ENCODE measurements at regions not wholly inside any gene's neighbourhood (a gene's known extent, or its start where the extent isn't known, plus 50 kb on each side); places are given as distances from the start of the nearest gene placed in this dataset.

DNA sequence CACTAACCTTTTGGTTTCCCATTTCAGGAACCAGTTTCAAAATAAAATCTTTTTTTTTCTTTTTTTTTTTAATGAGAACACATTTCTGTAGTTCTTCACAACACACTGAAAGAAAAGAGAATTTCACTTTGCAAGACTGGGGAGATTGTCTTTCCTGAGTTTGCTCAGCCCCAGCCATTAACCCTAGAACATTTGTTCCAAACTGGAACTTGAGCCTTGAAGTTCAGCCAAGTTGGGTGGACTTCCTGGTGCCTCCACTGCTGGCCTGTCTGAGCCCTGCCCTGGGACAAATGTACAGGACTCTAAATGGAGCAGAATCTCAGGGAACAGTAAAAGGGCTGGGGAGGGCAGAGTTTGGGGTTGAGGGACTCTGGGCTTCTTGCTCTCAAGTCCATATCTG is 196.4 kb upstream of the LPP start:
- H3K27me3 ChIP-seq = no peaks in the 10 kb centered on the region
- ATAC-seq = peak in 2 of 8 donors; percentile 30 to 60
- no peak for DNase-seq
- no peak overlapping the region for H3K4me3 ChIP-seq
- H3K9me3 ChIP-seq = no peaks in the 10 kb centered on the region
- peaks cover 0 to 73% (median 25%) of the 10 kb centered on the region in 9 donors for H3K4me1 ChIP-seq
- intact Hi-C loops (cut with DNase I) = loop anchor here in 3 of 10 donors (5.0 to 10.0 kb wide), 3 partner anchors 210 to 297 kb away; partner anchors contain the start of gene BCL6 (in 2 of the 3)
- no peaks in the 10 kb centered on the region for H3K36me3 ChIP-seq
- H3K27ac ChIP-seq = peak overlapping the region in 8 of 10 donors; percentile 10 to 75 (median 58)
- TF ChIP-seq, protein P1, sequence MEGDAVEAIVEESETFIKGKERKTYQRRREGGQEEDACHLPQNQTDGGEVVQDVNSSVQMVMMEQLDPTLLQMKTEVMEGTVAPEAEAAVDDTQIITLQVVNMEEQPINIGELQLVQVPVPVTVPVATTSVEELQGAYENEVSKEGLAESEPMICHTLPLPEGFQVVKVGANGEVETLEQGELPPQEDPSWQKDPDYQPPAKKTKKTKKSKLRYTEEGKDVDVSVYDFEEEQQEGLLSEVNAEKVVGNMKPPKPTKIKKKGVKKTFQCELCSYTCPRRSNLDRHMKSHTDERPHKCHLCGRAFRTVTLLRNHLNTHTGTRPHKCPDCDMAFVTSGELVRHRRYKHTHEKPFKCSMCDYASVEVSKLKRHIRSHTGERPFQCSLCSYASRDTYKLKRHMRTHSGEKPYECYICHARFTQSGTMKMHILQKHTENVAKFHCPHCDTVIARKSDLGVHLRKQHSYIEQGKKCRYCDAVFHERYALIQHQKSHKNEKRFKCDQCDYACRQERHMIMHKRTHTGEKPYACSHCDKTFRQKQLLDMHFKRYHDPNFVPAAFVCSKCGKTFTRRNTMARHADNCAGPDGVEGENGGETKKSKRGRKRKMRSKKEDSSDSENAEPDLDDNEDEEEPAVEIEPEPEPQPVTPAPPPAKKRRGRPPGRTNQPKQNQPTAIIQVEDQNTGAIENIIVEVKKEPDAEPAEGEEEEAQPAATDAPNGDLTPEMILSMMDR (IDR thresholded peaks at IDR 0.05) = no peak

DNA sequence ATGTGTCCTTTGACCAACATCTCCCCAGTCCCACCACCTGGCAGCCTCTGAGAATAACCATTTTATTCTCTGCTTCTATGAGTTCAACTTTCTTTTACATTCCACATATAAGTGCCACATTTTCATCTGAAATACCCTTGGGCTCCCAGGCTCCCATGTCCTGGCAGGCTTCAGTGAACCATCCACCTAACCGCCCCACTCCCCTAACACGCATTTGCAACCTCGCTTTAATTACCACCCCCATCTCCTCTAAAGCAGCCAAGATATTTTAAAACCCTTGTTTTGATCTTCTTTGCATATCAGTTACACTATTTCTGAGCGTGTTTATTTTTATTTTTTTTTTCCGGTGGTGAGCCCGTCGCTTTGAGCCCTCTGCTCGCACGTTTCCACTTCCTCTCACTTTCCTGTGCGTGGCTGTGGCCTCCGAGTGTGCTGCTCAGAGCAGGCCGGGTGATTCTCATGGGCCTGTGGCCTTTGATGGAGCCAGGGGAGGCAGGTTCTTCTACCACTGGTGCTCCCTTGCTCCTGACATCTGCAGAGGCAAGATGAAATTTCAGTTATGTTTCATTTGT is 195.4 kb upstream of the LPP start:
- H3K27ac ChIP-seq = peak overlapping the region in 2 of 10 donors; percentile 17 to 38
- 68 to 74% methylated on average over 12 of the region's 12 CpGs for WGBS, 2 donors
- TF ChIP-seq, protein P1 (IDR thresholded peaks at IDR 0.05) = no peak
- ATAC-seq (no peak), DNase-seq (peak in 1 of 2 donors; percentile 34)
- no peak overlapping the region for H3K4me3 ChIP-seq
- no peaks in the 10 kb centered on the region for H3K27me3 ChIP-seq
- H3K36me3 ChIP-seq = no peaks in the 10 kb centered on the region
- H3K9me3 ChIP-seq = no peaks in the 10 kb centered on the region
- intact Hi-C loops (cut with DNase I) = loop anchor here in 3 of 10 donors (5.0 to 10.0 kb wide), 3 partner anchors 211 to 296 kb away; partner anchors contain the start of gene BCL6 (in 2 of the 3)
- peaks cover 0 to 79% (median 34%) of the 10 kb centered on the region in 9 donors for H3K4me1 ChIP-seq

DNA sequence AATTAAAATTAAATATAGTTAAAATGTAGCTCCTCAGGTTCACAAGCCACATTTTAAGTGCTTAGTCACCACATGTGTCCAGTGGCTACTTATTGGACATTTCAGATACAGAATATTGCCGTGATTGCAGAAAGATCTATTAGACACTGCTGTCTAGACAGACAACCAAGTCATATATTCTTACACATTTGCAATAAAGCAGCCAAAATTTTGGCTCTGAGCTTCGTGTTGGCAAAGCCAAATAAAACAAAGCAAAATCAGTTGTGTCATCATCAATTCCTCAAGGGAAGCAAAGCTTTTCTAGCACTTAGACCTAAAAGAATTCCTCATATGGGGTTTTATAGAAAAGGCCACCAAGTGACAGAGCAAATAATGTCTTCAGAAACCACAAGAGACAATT is 193.1 kb upstream of the LPP start:
- no peaks in the 10 kb centered on the region for H3K9me3 ChIP-seq
- H3K4me1 ChIP-seq = peaks cover 0 to 75% (median 23%) of the 10 kb centered on the region in 9 donors
- intact Hi-C loops (cut with DNase I) = loop anchor here in 2 of 10 donors (5.0 to 10.0 kb wide), 2 partner anchors 214 to 304 kb away; partner anchors contain the start of gene BCL6 (in 2 of the 2)
- DNase-seq (no peak), ATAC-seq (no peak)
- H3K4me3 ChIP-seq = no peak overlapping the region
- TF ChIP-seq, protein P1 (IDR thresholded peaks at IDR 0.05) = no peak
- WGBS, 2 donors = 56 to 58% methylated on average over 2 of the region's 2 CpGs
- no peaks in the 10 kb centered on the region for H3K27me3 ChIP-seq
- no peak overlapping the region for H3K27ac ChIP-seq
- no peaks in the 10 kb centered on the region for H3K36me3 ChIP-seq

DNA sequence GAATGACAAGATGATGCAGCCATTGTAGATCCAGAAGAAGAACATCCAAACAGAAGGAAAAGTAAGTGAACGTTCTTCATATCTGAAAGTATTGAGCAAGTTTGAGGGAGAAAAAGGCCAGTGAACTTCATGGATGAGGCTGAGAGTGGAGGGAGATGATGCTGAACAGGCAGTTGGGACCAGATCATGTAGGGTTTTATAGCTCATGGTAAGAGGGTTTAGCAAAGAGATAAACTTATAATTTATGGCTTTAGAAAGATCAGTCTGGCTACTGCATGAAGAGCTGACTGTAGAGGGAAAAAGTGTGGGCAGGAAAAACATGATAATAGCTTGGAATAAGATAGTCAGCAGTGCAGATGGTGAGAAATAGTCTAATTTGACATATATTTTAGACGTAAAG is 192.6 kb upstream of the LPP start:
- Histone ChIP-seq H3K36me3 (no peaks in the 10 kb centered on the region), H3K27ac (peak overlapping the region in 2 of 10 donors; percentile 83 to 84), H3K4me1 (peaks cover 0 to 75% (median 23%) of the 10 kb centered on the region in 9 donors), H3K27me3 (no peaks in the 10 kb centered on the region), H3K9me3 (no peaks in the 10 kb centered on the region), H3K4me3 (no peak overlapping the region)
- no peak for ATAC-seq
- intact Hi-C loops (cut with DNase I) = loop anchor here in 2 of 10 donors (5.0 to 10.0 kb wide), 2 partner anchors 214 to 303 kb away; partner anchors contain the start of gene BCL6 (in 2 of the 2)
- no peak for DNase-seq
- TF ChIP-seq, protein P1 (IDR thresholded peaks at IDR 0.05) = no peak
- WGBS, 2 donors = 82 to 92% methylated on average over 2 of the region's 2 CpGs
